K562 (cell line): ENCODE measurements at regions not wholly inside any gene's neighbourhood (a gene's known extent, or its start where the extent isn't known, plus 50 kb on each side); places are given as distances from the start of the nearest gene placed in this dataset.

Source experiments
- ATAC-seq: fragments of 200-7000 bp; cut with Tn5 transposase; 3 replicates; pipeline ENCODE4 v1.9.1; 2020; ENCODE audit warnings: moderate library complexity
- BruUV-seq: library from RNA; stranded (reverse); fragments of 400-500 nt; replicated peaks from 2 replicates; lab custom pipeline; 2021; lab: Mats Ljungman, UMichigan
- CTCF ChIA-PET: fragments of 300-600 bp; formaldehyde crosslinking; extraction: SDS; loops from one replicate; lab custom pipeline; 2021; ENCODE audit warnings: low intra/inter-chr PET ratio; lab: Yijun Ruan, JAX
- POLR2A ChIA-PET: fragments of 300-600, 350-650 bp; sonication (Branson Sonifier 250); formaldehyde crosslinking; extraction: SDS; loops from one replicate; lab custom pipeline; 2021; ENCODE audit warnings: antibody characterized with exemption, inconsistent platforms; lab: Yijun Ruan, JAX
- DNase-seq, 4 experiments: peaks; one replicate each; pipeline versions ENCODE4 v3.0.0 to v3.0.0-alpha.2; 2011 to 2018; ENCODE audit warnings: low spot score in 3 of 4, mixed read lengths in 3 of 4; ENCODE audit errors: extremely low read depth in 1 of 4
- FAIRE-seq: peaks from 2 replicates; lab custom pipeline; 2011; peaks lifted over from hg19 to GRCh38; lab: Jason Lieb, UNC
- H2AFZ ChIP-seq: 2 replicates; pipeline ENCODE4 v1.6.0; 2011; ENCODE audit warnings: low read depth, low read length, control low read depth, inconsistent platforms
- H3K27ac ChIP-seq: fragments of 200-600 bp; 3 replicates; pipeline ENCODE4 v1.8.0; 2011; ENCODE audit warnings: low read depth, mild to moderate bottlenecking, control low read depth, inconsistent platforms, low read length, moderate library complexity, mixed read lengths; ENCODE audit errors: extremely low read depth
- H3K27me3 ChIP-seq, 2 experiments: fragments of 300-600 bp in 1 of 2; 2 replicates in 1 of 2; 3 replicates in 1 of 2; pipeline versions ENCODE4 v1.6.0 to v1.8.0; 2011; ENCODE audit warnings: inconsistent platforms in 2 of 2, low read length in 2 of 2, mild to moderate bottlenecking in 1 of 2, mixed read lengths in 1 of 2, moderate library complexity in 1 of 2; ENCODE audit not compliant: control insufficient read depth in 2 of 2, insufficient read depth in 2 of 2
- H3K36me3 ChIP-seq: fragments of 300-600 bp; 3 replicates; pipeline ENCODE4 v1.8.0; 2011; ENCODE audit warnings: mild to moderate bottlenecking, low read length, inconsistent platforms; ENCODE audit not compliant: control insufficient read depth, insufficient read depth
- H3K4me1 ChIP-seq, 2 experiments: fragments of 200-600 bp in 1 of 2; replicated peaks in 1 of 2; 2 replicates in 1 of 2; 3 replicates in 1 of 2; pipeline versions ENCODE4 v1.5.1 to v1.8.0; 2011; ENCODE audit warnings: inconsistent platforms in 2 of 2, low read length in 2 of 2, mild to moderate bottlenecking in 1 of 2, mixed read lengths in 1 of 2, moderate library complexity in 1 of 2; ENCODE audit not compliant: control insufficient read depth in 2 of 2, insufficient read depth in 2 of 2
- H3K4me2 ChIP-seq: 2 replicates; pipeline ENCODE4 v1.6.1; 2011; ENCODE audit warnings: low read length, control low read depth, inconsistent platforms, mixed read lengths; ENCODE audit not compliant: insufficient read depth
- H3K4me3 ChIP-seq: fragments of 200-600 bp; sonication (generic), shearing (Covaris generic); 2 replicates; pipeline ENCODE4 v1.5.1; 2016; ENCODE audit warnings: control low read depth, inconsistent platforms
- H3K79me2 ChIP-seq: fragments of 200-600 bp; 3 replicates; pipeline ENCODE4 v1.8.0; 2011; ENCODE audit warnings: low read length, inconsistent platforms; ENCODE audit not compliant: control insufficient read depth, insufficient read depth
- H3K9ac ChIP-seq, 2 experiments: 2 replicates each; pipeline versions ENCODE4 v1.6.0 to v1.6.1; 2011; ENCODE audit warnings: low read depth in 2 of 2, low read length in 2 of 2, control low read depth in 1 of 2, inconsistent platforms in 1 of 2, mild to moderate bottlenecking in 1 of 2, mixed read lengths in 1 of 2; ENCODE audit not compliant: insufficient read depth in 1 of 2
- H3K9me1 ChIP-seq: one replicate; pipeline ENCODE4 v1.6.0; 2011; ENCODE audit warnings: inconsistent platforms, mild to moderate bottlenecking, low read length, moderate library complexity; ENCODE audit not compliant: control insufficient read depth, insufficient read depth
- H3K9me3 ChIP-seq: replicated peaks from 2 replicates; pipeline ENCODE4 v1.5.1; 2011; ENCODE audit warnings: low read depth, low read length, inconsistent platforms; ENCODE audit not compliant: control insufficient read depth, insufficient read depth
- H4K20me1 ChIP-seq: replicated peaks from 2 replicates; pipeline ENCODE4 v1.6.1; 2011; ENCODE audit warnings: low read length, inconsistent platforms, mixed read lengths; ENCODE audit not compliant: control insufficient read depth, insufficient read depth
- CXXC5 ChIP-seq: fragments of 250-450 bp; sonication (Bioruptor Pico); IDR thresholded peaks from 2 replicates; pipeline ENCODE4 v1.8.0; 2022; ENCODE audit warnings: inconsistent platforms, mild to moderate bottlenecking, moderate library complexity
- DEAF1 ChIP-seq: fragments of 450-650 bp; formaldehyde crosslinking; IDR thresholded peaks from 2 replicates; pipeline ENCODE4 v1.4.0; 2020; ENCODE audit warnings: mild to moderate bottlenecking, moderate library complexity
- FOXP1 ChIP-seq: sonication (generic); formaldehyde crosslinking; IDR thresholded peaks from 2 replicates; pipeline ENCODE4 v1.8.0; 2022; ENCODE audit warnings: mild to moderate bottlenecking, missing genetic modification reagents
- KDM5B ChIP-seq: fragments of 200-600 bp; sonication (generic); IDR thresholded peaks from 2 replicates; pipeline ENCODE4 v1.6.1; 2012; ENCODE audit warnings: low read depth, mild to moderate bottlenecking, moderate library complexity, low read length, control low read depth, inconsistent platforms; ENCODE audit not compliant: insufficient replicate concordance
- MNT ChIP-seq, 2 experiments: fragments of 450-650 bp; conservative IDR thresholded peaks; 2 replicates each; pipeline ENCODE4 v1.6.1; 2017; ENCODE audit warnings: mild to moderate bottlenecking in 2 of 2, moderate library complexity in 2 of 2
- NR1H2 ChIP-seq: sonication (generic); formaldehyde crosslinking; IDR thresholded peaks from 2 replicates; pipeline ENCODE4 v1.4.0; 2020; ENCODE audit warnings: mild to moderate bottlenecking, missing genetic modification reagents
- TFAP4 ChIP-seq: sonication (generic); formaldehyde crosslinking; IDR thresholded peaks from 2 replicates; pipeline ENCODE4 v1.8.0; 2022; ENCODE audit warnings: missing genetic modification reagents, mild to moderate bottlenecking, moderate library complexity, borderline replicate concordance
- THAP7 ChIP-seq: fragments of 250-450 bp; sonication (Bioruptor Pico); IDR thresholded peaks from 2 replicates; pipeline ENCODE4 v1.5.0; 2021
- WGBS: fragments of 100-300 bp; shearing (Covaris generic); methylation state at CpG from one replicate; pipeline ENCODE4 v1.1.6; 2016; ENCODE audit warnings: low coverage, mixed read lengths; ENCODE audit not compliant: insufficient coverage; ENCODE audit errors: missing lambda C conversion rate; 5-methylcytosine and 5-hydroxymethylcytosine counted together
- in situ Hi-C: fragments of 300-500 bp; cut with MboI; formaldehyde crosslinking; loops from 4 replicates; pipeline ENCODE4 v1.15.0; 2018; ENCODE audit warnings: inconsistent platforms, mixed read lengths
- intact Hi-C: fragments of 100-400 bp; cut with micrococcal nuclease; formaldehyde crosslinking; loops from 2 replicates; pipeline ENCODE4 v1.14.2; 2022

DNA sequence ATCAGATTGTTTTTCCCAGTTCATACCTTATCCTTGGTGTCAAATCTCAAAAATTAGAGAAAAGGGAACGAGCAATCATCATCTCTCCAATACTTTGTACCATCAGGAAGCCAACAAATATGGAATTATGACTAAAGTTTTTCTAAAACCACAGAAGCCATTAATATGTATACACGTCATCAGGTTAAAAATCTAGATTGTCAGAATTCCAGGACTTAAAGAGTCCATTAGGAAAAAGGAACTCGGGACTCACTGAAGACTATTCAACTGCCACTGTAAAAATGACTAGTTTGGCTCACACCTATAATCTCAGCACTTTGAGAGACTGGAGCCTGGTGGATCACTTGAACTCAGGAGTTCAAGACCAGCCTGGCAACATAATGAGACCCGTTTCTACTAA, 344.4 kb upstream of the LRRC4C start:
- H3K36me3 ChIP-seq = no peaks in the 10 kb centered on the region
- no peak overlapping the region for H3K4me3 ChIP-seq
- H3K27me3 ChIP-seq = no peaks in the 10 kb centered on the region
- no peak overlapping the region for H3K4me2 ChIP-seq
- H3K27ac ChIP-seq = no peak overlapping the region
- H3K9ac ChIP-seq = no peak overlapping the region
- H3K79me2 ChIP-seq = no peaks in the 10 kb centered on the region
- no peaks in the 10 kb centered on the region for H4K20me1 ChIP-seq
- no peak for FAIRE-seq
- ChIA-PET POLR2A (no interaction called here), CTCF (no interaction called here)
- WGBS = 3% methylated on average over 4 of the region's 4 CpGs
- in situ Hi-C loops = no loop called here
- H3K9me1 ChIP-seq = no peaks in the 10 kb centered on the region
- intact Hi-C loops = no loop called here
- TF ChIP-seq CXXC5 (CRISPR knock-in tag) (no peak), MNT (conservative IDR thresholded peaks at IDR 0.05) (no peak)
- BruUV-seq = no TSS peak
- DNase-seq = no peak
- no peaks in the 10 kb centered on the region for H3K4me1 ChIP-seq
- no peak for ATAC-seq
- no peaks in the 10 kb centered on the region for H3K9me3 ChIP-seq
- H2AFZ ChIP-seq = no peak overlapping the region

DNA sequence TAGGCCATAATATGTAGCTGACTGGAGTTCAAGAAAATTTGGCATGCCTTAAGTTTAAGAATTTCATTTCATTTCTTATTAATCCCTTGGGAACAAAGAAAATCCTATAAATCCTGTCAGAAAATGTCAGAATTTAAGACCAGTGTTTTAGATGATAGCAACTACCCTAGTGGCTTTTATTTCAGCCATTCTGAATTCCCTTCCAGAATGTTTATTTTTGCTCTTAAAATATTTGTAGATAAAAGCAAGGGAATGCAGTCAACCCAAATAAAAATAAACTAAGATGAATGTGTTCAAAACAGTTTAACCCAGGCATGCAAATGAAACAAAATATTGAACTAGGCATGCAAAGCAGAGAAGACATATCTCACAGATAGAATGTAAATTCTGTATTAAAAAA, 356.9 kb upstream of the LRRC4C start:
- BruUV-seq = no TSS peak
- Histone ChIP-seq H3K4me3 (no peak overlapping the region), H3K36me3 (no peaks in the 10 kb centered on the region), H4K20me1 (no peaks in the 10 kb centered on the region), H3K4me1 (no peaks in the 10 kb centered on the region), H3K9me1 (no peaks in the 10 kb centered on the region), H2AFZ (no peak overlapping the region), H3K9ac (no peak overlapping the region), H3K4me2 (no peak overlapping the region), H3K27me3 (no peaks in the 10 kb centered on the region), H3K9me3 (no peaks in the 10 kb centered on the region), H3K79me2 (no peaks in the 10 kb centered on the region), H3K27ac (no peak overlapping the region)
- in situ Hi-C loops = no loop called here
- intact Hi-C loops = no loop called here
- no peak for TF ChIP-seq DEAF1 (CRISPR knock-in tag)
- TF ChIP-seq KDM5B = no peak
- TF ChIP-seq THAP7 (CRISPR knock-in tag) = no peak
- TF ChIP-seq TFAP4 (CRISPR knock-in tag) = no peak
- TF ChIP-seq FOXP1 (CRISPR knock-in tag) = no peak
- TF ChIP-seq NR1H2 (CRISPR knock-in tag) = no peak
- ChIA-PET POLR2A (no interaction called here), CTCF (no interaction called here)
- FAIRE-seq (no peak), ATAC-seq (no peak), DNase-seq (no peak)
